NCI-H345 (cell line): ENCODE measurements at regions not wholly inside any gene's neighbourhood (a gene's known extent, or its start where the extent isn't known, plus 50 kb on each side); places are given as distances from the start of the nearest gene placed in this dataset.
A peak's percentile ranks its signal among the peaks of the same experiment; 100 is the strongest.

Experiments used
- DNase-seq: peaks from one replicate; lab custom pipeline; 2025; lab: John Stamatoyannopoulos, UW

DNA sequence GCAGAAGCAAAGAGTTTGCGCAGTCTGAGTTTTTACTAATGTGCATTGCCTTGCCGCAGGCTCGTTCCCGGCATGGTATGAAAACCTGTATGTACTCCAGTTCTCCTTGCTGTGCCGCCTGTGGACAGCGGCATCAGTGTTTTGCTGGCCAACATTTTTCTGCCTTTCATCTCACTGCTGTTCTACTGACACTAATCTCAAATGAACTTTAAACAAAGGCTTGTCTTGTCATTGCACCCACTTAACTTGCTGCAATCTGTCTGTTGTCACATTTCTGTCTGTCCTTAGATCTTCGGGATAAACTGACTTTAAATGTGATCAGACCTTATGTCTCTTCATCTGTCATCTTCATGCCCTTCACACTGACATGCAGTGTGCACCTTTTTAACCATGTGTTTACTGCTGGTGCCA lies 71.7 kb upstream of the ZNRF2 start:
- DNase-seq, result no peak

DNA sequence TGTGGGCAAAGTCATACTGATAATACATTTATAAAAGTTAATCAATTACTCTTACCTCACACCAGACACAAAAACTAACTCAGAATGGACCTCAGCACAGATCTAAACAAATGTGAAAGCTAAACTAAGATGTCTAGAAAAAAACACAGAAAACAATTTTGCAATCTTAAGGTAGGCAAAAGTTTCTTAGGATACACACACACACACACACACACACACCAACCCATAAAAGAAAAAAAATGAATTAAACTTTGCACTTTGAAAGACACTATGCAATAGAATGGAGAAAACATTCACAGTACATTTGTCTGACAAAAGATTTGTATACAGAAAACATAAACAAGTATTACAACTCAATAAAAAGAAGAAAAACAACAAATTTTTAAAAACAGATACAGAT lies 70.8 kb upstream of the ZNRF2 start:
- DNase-seq, result no peak

DNA sequence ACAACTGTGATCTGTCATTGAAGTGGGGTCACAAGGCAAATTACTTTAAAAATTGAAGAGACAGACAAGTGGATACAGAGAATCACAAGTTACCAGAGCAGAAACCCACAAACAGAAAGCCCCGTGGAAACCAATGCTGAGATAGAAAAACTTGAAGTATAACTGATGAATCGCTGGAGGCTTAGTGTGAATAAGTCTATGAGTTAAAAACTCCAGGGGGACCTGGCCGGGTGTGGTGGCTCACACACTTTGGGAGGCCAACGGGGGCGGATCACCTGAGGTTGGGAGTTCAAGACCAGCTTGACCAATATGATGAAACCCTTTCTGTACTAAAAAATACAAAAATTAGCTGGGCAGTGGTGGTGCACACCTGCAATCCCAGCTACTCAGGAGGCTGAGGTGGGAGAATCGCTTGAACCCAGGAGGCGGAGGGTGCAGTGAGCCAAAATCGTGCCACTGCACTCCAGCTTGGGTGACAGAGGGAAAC lies 69.7 kb upstream of the ZNRF2 start:
- DNase-seq, result no peak

DNA sequence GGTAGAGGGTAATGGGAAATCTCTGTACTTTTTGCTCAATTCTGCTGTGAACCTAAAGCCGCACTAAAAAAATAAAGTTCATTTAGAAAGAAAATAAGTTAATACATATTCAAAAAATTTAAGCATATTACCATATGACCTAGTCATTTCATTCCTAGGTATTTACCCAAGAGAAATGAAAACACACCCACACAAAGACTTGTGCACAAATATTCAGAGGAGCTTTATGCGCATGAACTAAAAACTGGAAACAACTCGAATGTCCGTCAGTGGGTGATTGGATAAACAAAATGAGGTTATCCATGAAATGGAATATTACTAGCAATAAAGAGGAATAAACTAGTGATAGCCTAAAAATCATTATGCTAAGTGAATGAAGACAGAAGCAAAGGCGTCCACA lies 62.6 kb upstream of the ZNRF2 start:
- no peak for DNase-seq

DNA sequence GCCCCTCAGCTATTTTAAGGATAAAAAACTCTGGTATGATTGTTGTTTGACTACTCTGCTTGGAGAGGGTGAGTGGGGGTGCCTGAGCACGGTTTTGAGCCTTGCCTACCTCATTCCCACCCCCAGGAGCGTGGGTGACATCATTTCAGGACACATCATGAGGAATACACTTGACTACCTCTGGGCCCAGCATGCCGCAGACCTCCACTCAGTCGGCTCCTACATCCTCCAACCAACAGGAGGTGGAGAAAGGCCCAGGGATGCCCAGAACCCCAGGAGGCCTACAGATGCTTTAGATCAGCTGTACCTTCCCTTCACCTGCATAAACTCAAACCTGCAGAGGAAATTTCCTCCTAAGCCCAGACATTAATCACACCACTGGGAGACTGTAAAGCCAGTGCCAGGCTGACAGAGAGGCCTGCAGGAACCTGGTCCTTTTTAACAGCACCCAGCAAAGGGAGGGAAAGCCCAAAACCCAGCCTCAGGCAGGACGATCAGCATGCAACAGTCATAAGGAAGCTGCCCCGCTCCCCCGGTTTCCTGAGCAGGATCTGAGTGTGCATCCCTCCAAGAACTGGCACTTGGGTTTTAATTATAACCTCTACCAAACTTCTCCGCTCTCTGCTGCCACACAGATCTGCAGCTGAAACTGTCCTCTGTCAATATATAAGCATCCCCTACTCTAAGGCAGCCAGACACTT lies 61.7 kb upstream of the ZNRF2 start:
- no peak for DNase-seq

DNA sequence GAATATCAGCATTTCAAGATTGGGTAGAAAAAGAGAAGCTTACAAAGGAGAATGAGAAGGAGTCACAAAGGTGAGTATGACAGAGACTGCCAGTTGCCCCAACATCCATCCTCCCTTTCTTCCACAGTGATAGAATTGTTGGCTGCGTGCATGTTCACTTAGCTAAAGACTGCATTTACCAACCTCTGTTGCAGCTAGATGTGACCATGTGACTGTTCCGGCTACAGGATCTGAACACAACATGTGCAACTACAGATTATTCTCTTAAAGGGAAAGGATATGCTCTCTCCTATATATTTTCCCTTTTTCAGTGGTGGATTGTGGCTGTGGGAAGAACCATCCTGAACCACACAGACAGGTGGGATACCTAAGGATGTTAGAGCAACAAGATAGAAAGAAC lies 60.5 kb upstream of the ZNRF2 start:
- no peak for DNase-seq

DNA sequence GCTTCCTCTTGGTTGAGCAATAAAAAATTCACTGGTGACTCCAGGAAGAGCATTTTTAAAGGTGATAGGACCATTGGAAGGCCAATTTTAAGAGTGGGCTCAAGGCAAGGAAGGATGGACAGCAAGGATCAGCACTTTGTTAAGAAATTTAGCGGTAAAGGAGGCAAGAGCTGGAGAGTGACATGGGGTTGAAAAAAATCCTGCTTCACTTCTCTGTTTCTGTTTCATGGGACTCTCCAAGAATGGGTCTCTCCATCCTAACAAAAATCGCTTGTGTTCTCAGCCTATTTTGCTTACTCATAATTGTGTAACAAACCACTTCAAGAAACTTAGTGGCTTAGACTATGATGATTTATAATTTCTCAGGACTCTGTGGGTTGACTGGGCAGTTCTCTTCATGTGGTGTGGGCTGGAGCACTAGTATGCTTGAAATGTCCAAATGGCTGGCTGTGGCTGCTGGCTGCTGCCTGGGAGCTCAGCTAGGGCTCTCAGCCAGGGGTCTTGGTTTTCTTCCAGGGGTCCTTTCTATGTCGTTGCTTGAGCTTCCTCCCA lies 59.8 kb upstream of the ZNRF2 start:
- DNase-seq, result no peak

DNA sequence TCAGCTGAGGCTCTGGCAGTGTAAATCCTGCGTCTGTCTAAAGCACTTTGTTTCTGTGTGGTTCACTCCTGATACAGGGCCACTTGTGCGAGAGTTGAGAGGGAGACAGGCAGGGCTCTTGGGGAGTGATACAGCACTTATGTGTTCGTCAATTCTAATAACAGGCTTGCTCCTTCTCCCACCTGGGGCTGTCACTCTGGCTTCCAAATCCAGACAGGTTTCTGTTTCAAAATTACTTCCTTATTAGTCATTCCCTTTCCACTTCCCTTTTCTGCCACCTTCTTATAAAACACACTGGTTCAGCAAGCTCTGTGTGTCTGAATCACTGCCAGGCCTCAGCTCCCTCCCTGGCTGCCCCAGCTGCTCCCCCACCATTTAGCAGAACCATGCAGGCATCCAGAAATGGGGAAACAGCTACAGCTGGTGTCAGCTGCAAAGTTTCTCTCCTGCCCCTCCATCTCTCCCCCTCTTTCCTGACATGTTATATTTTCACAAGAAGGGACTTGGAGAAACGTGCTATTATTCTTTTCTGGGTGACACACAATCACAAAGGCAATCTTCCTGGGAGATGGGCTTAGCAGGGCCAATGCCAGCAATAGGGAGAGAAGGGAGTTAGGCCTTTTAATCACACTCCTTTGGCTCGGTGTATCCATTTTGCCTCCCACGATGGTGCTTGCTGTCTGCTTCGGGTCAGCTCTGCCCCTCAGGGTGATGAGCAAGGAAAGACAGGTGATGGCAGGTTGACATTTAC lies 58.4 kb upstream of the ZNRF2 start:
- peak; percentile 29 for DNase-seq

DNA sequence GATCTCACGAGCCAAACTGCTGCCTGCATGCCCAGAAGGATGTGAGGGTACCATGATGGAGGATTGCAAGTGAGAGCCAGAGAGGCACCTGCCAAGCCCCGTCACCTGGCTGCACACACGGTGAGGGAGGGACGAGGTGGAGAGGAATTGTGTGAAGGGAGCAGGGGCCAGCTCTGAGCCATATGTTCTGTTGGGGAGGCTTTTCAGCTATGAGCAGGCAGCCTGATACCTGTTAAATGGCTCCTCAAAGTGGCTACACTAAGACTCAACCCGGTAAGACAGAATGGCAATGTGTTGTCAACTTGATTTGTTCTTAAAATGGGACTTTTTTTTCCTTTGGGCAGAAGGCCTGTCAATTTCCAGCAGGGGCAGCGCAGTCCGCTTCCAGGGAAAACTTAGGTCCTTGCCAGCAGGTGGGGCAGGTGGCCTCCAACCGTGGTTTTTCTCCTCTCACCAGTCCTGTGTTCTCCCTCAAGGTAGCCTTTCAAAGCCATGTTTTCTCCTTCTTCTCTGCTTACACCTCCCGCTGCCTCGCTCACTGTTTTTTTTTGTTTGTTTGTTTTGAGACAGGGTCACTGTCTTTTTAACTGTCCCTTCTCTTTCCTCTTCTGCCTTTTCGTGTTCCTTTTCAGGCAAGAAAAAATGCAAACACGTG lies 57.7 kb upstream of the ZNRF2 start:
- DNase-seq, result peak; percentile 58

DNA sequence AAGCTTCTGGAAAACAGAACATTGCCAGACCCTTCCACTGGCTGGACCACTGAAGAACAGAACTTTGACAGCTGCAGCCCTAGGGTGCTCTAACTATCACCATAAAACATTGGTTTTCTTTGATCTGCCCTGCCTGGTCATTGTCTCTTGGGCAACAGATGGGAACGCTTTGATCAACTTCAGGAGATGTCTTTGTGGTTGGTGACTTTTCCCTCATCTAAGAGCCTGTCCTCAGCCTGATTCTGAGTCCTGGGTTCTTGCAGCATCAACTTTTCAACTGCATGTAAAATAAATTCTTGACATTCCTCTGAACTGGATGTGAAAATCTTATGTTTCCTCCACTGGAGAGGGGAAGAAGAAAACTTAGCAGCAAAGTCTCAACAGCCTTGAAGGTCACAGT lies 53.1 kb upstream of the ZNRF2 start:
- no peak for DNase-seq

DNA sequence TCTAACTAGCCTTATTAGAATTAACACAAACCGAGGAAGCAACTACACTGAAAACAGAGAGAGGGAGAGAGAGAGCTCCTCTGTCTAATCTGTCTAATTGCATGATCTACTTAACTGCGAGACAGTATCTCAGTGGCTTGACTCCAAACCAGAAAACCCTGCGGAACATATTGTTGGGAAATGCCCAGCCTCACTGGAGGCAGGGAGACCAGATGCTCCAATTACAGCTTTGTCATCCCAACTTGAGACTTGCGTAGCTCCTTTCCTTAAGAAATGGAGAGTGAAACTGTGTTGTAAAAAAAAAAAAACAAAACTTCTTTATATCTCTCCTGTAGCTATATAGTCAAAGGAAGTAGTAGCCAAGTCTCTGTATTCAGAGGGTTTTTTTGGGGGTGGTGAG lies 52.0 kb upstream of the ZNRF2 start:
- DNase-seq, result no peak
